Body of pancreas (tissue), 4 donors: ENCODE measurements at regions not wholly inside any gene's neighbourhood (a gene's known extent, or its start where the extent isn't known, plus 50 kb on each side); places are given as distances from the start of the nearest gene placed in this dataset.
A peak's percentile ranks its signal among the peaks of the same experiment; 100 is the strongest.

Source experiments
- ATAC-seq: fragments of 150-250 bp; one replicate; pipeline ENCODE4 v1.9.1; 2016
- DNase-seq, 4 donors: peaks; one replicate each; pipeline ENCODE4 v3.0.0-alpha.2; 2019
- H3K27ac ChIP-seq, 4 donors: fragments of 200-600 bp; sonication (generic); 1 replicate in 3 of 4; 2 replicates in 1 of 4; pipeline versions ENCODE4 v1.5.1 to v1.6.1; 2016 to 2019; ENCODE audit warnings: mild to moderate bottlenecking in 1 of 4, mixed read lengths in 1 of 4, moderate library complexity in 1 of 4
- H3K27me3 ChIP-seq, 2 donors: fragments of 200-600 bp; sonication (generic); one replicate each; pipeline ENCODE4 v1.6.0; 2016; ENCODE audit warnings: mild to moderate bottlenecking in 1 of 2
- H3K36me3 ChIP-seq, 2 donors: fragments of 200-600 bp; sonication (generic); replicated peaks in 1 of 2; 2 replicates each; pipeline ENCODE4 v1.5.1; 2016; ENCODE audit warnings: low read depth in 2 of 2; ENCODE audit not compliant: insufficient read depth in 1 of 2
- H3K4me1 ChIP-seq: fragments of 200-600 bp; sonication (generic); one replicate; pipeline ENCODE4 v1.6.0; 2016
- H3K4me3 ChIP-seq, 2 donors: fragments of 200-600 bp; sonication (generic); 1 replicate in 1 of 2; 2 replicates in 1 of 2; pipeline ENCODE4 v1.5.1; 2016 to 2019
- H3K9me3 ChIP-seq, 3 donors: fragments of 200-600 bp; sonication (generic); 1 replicate in 2 of 3; 2 replicates in 1 of 3; pipeline ENCODE4 v1.5.1; 2016
- POLR2A ChIP-seq, 3 donors: fragments of 450-650 bp; IDR thresholded peaks; one replicate each; pipeline ENCODE4 v1.6.1; 2016; ENCODE audit warnings: antibody characterized with exemption in 3 of 3, mild to moderate bottlenecking in 2 of 3
- WGBS, 2 donors: methylation state at CpG; one replicate each; pipeline ENCODE4 v1.1.5; 2017; 5-methylcytosine and 5-hydroxymethylcytosine counted together
- intact Hi-C: fragments of 100-400 bp; cut with DNase I; formaldehyde crosslinking; loops from one replicate; pipeline ENCODE4 v1.15.1; 2023
- TF ChIP-seq, protein P1 (sequence below), 7 experiments: fragments of 450-650 bp in 4 of 7; fragments of 200-600 bp in 3 of 7; sonication (generic) in 3 of 7; IDR thresholded peaks; one replicate each; pipeline ENCODE4 v1.5.1; 2016 to 2019; ENCODE audit warnings: antibody characterized with exemption in 7 of 7

DNA sequence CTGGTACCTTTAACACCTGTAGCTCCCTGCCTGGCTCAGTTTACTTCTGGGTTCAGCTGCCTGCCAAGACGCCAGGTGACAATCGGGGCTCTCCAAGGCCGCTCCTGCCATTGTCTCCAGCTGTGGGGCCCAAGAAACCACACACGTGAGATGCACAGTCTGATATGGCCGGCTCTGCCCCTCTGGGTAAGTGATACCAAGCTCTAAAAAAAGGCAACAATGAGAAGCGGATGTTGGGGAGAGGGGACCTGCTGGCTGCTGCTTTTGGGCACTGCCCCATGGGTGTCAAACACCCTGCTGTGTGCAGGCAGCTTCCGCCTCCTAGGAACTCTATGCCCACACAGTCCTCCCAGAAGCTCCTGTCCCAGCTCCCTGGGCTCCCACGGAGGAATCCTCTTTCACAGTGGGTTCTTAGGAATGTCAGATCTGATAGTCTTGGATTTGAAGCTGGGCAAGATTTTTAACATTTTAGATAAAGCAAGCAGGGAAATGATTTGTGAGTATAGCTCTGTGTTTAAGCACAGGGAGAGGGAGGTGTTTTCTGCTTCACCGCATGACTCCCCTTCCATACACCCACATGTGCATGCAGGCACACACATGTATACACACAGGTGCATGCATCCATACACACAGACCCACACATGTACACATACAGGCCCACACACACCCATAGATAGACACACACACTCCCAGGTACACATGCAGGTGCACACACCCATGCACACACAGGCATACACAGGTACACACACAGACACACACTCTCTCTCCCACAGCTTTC is 1135.8 kb downstream of the BCL11B start:
- H3K36me3 ChIP-seq: no peaks in the 10 kb centered on the region
- H3K4me3 ChIP-seq: no peak overlapping the region
- intact Hi-C loops: no loop called here
- 42 to 53% methylated on average over 7 to 9 of the region's 9 CpGs for WGBS, 2 donors
- ATAC-seq (no peak), DNase-seq (no peak)
- TF ChIP-seq, protein P1, sequence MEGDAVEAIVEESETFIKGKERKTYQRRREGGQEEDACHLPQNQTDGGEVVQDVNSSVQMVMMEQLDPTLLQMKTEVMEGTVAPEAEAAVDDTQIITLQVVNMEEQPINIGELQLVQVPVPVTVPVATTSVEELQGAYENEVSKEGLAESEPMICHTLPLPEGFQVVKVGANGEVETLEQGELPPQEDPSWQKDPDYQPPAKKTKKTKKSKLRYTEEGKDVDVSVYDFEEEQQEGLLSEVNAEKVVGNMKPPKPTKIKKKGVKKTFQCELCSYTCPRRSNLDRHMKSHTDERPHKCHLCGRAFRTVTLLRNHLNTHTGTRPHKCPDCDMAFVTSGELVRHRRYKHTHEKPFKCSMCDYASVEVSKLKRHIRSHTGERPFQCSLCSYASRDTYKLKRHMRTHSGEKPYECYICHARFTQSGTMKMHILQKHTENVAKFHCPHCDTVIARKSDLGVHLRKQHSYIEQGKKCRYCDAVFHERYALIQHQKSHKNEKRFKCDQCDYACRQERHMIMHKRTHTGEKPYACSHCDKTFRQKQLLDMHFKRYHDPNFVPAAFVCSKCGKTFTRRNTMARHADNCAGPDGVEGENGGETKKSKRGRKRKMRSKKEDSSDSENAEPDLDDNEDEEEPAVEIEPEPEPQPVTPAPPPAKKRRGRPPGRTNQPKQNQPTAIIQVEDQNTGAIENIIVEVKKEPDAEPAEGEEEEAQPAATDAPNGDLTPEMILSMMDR (IDR thresholded peaks at IDR 0.05): no peak
- TF ChIP-seq POLR2A (IDR thresholded peaks at IDR 0.05): no peak
- no peak overlapping the region for H3K27ac ChIP-seq
- H3K4me1 ChIP-seq: no peaks in the 10 kb centered on the region
- no peaks in the 10 kb centered on the region for H3K9me3 ChIP-seq
- H3K27me3 ChIP-seq: no peaks in the 10 kb centered on the region

DNA sequence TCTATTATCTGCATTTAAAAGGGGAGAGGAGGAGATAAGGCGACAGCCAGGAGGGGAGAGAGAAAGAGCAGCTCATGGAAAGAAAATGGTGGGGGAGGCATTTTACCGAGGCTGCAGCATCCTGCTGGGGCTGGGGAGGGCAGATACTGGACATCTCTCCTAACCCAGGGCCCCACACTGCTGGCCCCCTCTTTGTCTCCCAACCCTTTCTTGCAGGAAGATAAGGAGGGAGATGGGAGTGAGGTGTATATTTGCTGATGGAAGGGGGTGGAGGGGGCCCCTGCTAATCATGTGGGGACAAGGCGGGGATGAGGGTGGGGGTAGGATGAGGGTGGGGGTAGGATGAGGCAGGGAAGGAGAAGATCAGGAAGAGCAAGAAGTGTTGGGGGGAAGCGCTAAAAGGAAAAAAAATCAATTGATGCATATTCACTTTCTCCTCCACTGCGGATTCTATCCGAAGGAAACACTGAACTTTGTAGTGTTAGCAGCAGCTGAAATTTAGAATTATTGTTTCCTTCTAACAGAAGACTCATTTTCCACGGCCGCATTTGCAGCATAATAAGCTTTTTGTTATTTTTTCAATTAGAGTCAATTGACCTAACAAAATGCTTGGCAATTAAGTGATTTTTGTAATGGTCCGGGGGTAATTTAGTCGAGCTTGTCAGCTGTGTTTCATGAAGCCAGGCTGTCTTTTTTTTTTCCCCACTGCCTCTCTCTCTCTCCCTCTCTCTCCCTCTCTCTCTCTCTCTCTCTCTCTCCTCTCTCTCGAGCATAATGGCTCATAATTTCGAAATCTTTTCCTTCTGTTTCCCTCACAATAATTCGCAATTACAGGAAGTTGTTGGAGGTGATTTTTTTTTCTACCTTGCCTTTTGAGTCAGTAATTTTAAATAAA is 1134.6 kb downstream of the BCL11B start:
- Histone ChIP-seq H3K4me3 (no peak overlapping the region), H3K27me3 (no peaks in the 10 kb centered on the region), H3K27ac (no peak overlapping the region), H3K4me1 (no peaks in the 10 kb centered on the region), H3K9me3 (no peaks in the 10 kb centered on the region), H3K36me3 (no peaks in the 10 kb centered on the region)
- ATAC-seq (no peak), DNase-seq (no peak)
- 6 to 10% methylated on average over 13 of the region's 13 CpGs for WGBS, 2 donors
- intact Hi-C loops: no loop called here
- TF ChIP-seq, protein P1 (IDR thresholded peaks at IDR 0.05): peak in 2 of 7 experiments; percentile 8 to 11
- no peak for TF ChIP-seq POLR2A (IDR thresholded peaks at IDR 0.05)

DNA sequence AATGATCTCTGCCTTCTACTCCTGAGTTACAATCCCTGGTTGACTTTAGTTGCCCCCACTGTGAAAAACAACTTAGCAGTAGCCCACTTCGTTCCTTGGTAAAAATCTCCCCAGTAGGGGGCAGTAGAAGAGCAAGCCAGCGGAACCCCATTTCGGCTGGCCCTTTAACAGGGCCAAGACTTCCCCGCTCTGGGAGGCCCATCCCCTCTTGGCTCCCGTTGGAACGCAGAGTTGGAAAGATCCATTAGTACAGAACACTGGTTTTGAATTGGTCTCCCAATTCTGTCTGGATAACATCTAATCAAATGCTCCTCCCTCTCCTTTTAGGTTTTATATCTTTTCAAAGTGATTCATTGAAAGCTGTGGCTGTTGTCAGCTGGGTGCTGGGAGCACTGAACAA is 1133.3 kb downstream of the BCL11B start:
- 5% methylated on average over 6 of the region's 6 CpGs for WGBS, 2 donors
- TF ChIP-seq, protein P1 (IDR thresholded peaks at IDR 0.05): peak; percentile 15 to 50 (median 45)
- TF ChIP-seq POLR2A (IDR thresholded peaks at IDR 0.05): no peak
- ATAC-seq: no peak

DNA sequence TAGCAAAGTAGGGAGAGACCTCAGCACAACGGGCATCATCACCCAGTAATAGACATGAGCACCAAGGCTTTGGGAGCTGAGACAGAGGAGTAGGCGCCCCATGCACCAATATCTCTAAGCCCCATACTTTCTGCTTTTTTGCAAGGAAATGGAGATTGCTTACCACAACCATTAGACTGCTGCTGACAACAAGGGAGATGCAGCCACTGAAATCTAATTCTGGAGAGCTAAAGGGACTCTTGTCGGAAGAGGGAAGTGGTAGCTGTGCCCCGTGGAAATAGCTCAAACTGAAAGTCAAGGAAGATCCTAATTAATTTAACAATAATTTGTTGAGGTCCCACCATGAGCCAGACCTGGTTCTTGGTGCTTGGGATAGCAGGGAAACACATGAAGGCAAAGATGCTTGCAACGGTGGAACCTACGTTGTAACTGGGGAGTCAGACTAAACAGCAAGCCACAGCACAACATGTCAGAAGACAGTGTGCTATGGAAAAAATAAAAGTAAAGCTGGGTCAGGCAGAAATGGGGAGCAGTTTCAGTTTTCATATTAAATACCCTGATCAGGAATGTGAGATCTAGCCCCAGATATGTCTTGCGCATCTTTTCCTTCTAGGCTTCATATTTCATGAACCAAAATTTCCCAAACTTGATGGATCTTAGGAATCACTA is 1131.0 kb downstream of the BCL11B start:
- H3K4me1 ChIP-seq: no peaks in the 10 kb centered on the region
- H3K27me3 ChIP-seq: no peaks in the 10 kb centered on the region
- no peaks in the 10 kb centered on the region for H3K9me3 ChIP-seq
- H3K36me3 ChIP-seq: no peaks in the 10 kb centered on the region
- H3K27ac ChIP-seq: no peak overlapping the region
- no peak overlapping the region for H3K4me3 ChIP-seq
- intact Hi-C loops: no loop called here
- DNase-seq: no peak
- ATAC-seq: no peak
- TF ChIP-seq, protein P1 (IDR thresholded peaks at IDR 0.05): no peak
- no peak for TF ChIP-seq POLR2A (IDR thresholded peaks at IDR 0.05)
- 62 to 68% methylated on average over 7 of the region's 7 CpGs for WGBS, 2 donors

More for the DNA sequence above, 1133.3 kb downstream of the BCL11B start:
- no peaks in the 10 kb centered on the region for H3K9me3 ChIP-seq
- no peaks in the 10 kb centered on the region for H3K36me3 ChIP-seq
- intact Hi-C loops: no loop called here
- H3K4me3 ChIP-seq: no peak overlapping the region
- no peaks in the 10 kb centered on the region for H3K4me1 ChIP-seq
- H3K27ac ChIP-seq: no peak overlapping the region
- peak in 3 of 4 donors; percentile 14 to 32 (median 16) for DNase-seq
- no peaks in the 10 kb centered on the region for H3K27me3 ChIP-seq
